ENCODE measurements at regions not wholly inside any gene's neighbourhood (a gene's known extent, or its start where the extent isn't known, plus 50 kb on each side); places are given as distances from the start of the nearest gene placed in this dataset.

GRCh38 chr2:176727696-176728095, 458.5 kb downstream of the MTX2 start:
- H3K27me3 ChIP-seq = no peaks in the 10 kb centered on the region
- H3K27ac ChIP-seq = no peak overlapping the region
- no peaks in the 10 kb centered on the region for H3K9me3 ChIP-seq
- H3K4me1 ChIP-seq = peaks cover 0 to 39% (median 21%) of the 10 kb centered on the region in 4 donors
- no peak for DNase-seq
- TF ChIP-seq CTCF (IDR thresholded peaks at IDR 0.05) = no peak
- no peaks in the 10 kb centered on the region for H3K36me3 ChIP-seq
- intact Hi-C loops (cut with DNase I; ENCODE audit: low total_unique reads) = no loop called here
- no peak overlapping the region for H3K4me3 ChIP-seq

GRCh38 chr2:176729706-176730569, 460.7 kb downstream of the MTX2 start:
- TF ChIP-seq CTCF (IDR thresholded peaks at IDR 0.05) = no peak
- Histone ChIP-seq H3K27me3 (no peaks in the 10 kb centered on the region), H3K4me1 (peaks cover 0 to 39% (median 21%) of the 10 kb centered on the region in 4 donors), H3K9me3 (no peaks in the 10 kb centered on the region), H3K4me3 (no peak overlapping the region), H3K36me3 (no peaks in the 10 kb centered on the region), H3K27ac (peak overlapping the region in 1 of 2 donors; percentile 63)
- peak; percentile 50 to 83 for DNase-seq
- intact Hi-C loops (cut with DNase I; ENCODE audit: low total_unique reads) = no loop called here

GRCh38 chr2:176732780-176733179, 463.5 kb downstream of the MTX2 start:
- H3K4me1 ChIP-seq = peaks cover 0 to 39% (median 21%) of the 10 kb centered on the region in 4 donors
- H3K36me3 ChIP-seq = no peaks in the 10 kb centered on the region
- TF ChIP-seq CTCF (IDR thresholded peaks at IDR 0.05) = no peak
- intact Hi-C loops (cut with DNase I; ENCODE audit: low total_unique reads) = no loop called here
- no peak overlapping the region for H3K4me3 ChIP-seq
- no peak overlapping the region for H3K27ac ChIP-seq
- no peaks in the 10 kb centered on the region for H3K9me3 ChIP-seq
- H3K27me3 ChIP-seq = no peaks in the 10 kb centered on the region
- no peak for DNase-seq

GRCh38 chr2:176733698-176734430, 464.6 kb downstream of the MTX2 start:
- H3K27me3 ChIP-seq = no peaks in the 10 kb centered on the region
- intact Hi-C loops (cut with DNase I; ENCODE audit: low total_unique reads) = no loop called here
- no peak for DNase-seq
- no peak overlapping the region for H3K4me3 ChIP-seq
- no peak overlapping the region for H3K27ac ChIP-seq
- TF ChIP-seq CTCF (IDR thresholded peaks at IDR 0.05) = no peak
- no peaks in the 10 kb centered on the region for H3K9me3 ChIP-seq
- H3K4me1 ChIP-seq = peaks cover 0 to 31% (median 19%) of the 10 kb centered on the region in 4 donors
- no peaks in the 10 kb centered on the region for H3K36me3 ChIP-seq

GRCh38 chr2:176734868-176735267, 465.6 kb downstream of the MTX2 start:
- no peaks in the 10 kb centered on the region for H3K27me3 ChIP-seq
- no peak overlapping the region for H3K27ac ChIP-seq
- TF ChIP-seq CTCF (IDR thresholded peaks at IDR 0.05) = no peak
- DNase-seq = no peak
- peaks cover 0 to 21% (median 10%) of the 10 kb centered on the region in 4 donors for H3K4me1 ChIP-seq
- H3K4me3 ChIP-seq = no peak overlapping the region
- no peaks in the 10 kb centered on the region for H3K9me3 ChIP-seq
- intact Hi-C loops (cut with DNase I; ENCODE audit: low total_unique reads) = no loop called here
- H3K36me3 ChIP-seq = no peaks in the 10 kb centered on the region

Data from tibial artery (tissue), 4 donors.